ENCODE measurements at regions not wholly inside any gene's neighbourhood (a gene's known extent, or its start where the extent isn't known, plus 50 kb on each side); places are given as distances from the start of the nearest gene placed in this dataset.
A peak's percentile ranks its signal among the peaks of the same experiment; 100 is the strongest.

GRCh38 chr6:81237226-81237625, 515.3 kb downstream of the TENT5A start:
- BruUV-seq (replicated peaks), result no TSS peak

GRCh38 chr6:81235512-81235911, 517.0 kb downstream of the TENT5A start:
- Histone ChIP-seq H3K9me3 (ENCODE audit: low read depth, low read length, poor library complexity, severe bottlenecking) (no peaks in the 10 kb centered on the region), H3K27me3 (replicated peaks; ENCODE audit: insufficient read depth, low read depth, low read length, poor library complexity) (no peaks in the 10 kb centered on the region), H3K4me1 (ENCODE audit: insufficient read depth, low read length, poor library complexity, severe bottlenecking) (peaks cover 5% of the 10 kb centered on the region), H3K4me3 (ENCODE audit: low read depth, low read length, poor library complexity, severe bottlenecking) (no peak overlapping the region), H3K36me3 (ENCODE audit: insufficient read depth, low read length, poor library complexity, severe bottlenecking) (no peaks in the 10 kb centered on the region), H3K27ac (ENCODE audit: low read depth, low read length, poor library complexity, severe bottlenecking) (no peak overlapping the region)
- ChIA-PET CTCF (no interaction called here), POLR2A (ENCODE audit: low non-redundant PET) (no interaction called here)
- peak; percentile 23 for DNase-seq (ENCODE audit: low spot score)
- TF ChIP-seq EZH2 (IDR thresholded peaks at IDR 0.05; ENCODE audit: borderline replicate concordance, low read depth, low read length, poor library complexity, severe bottlenecking) (no peak), CTCF (conservative IDR thresholded peaks at IDR 0.05; ENCODE audit: low read depth, low read length) (no peak)
- intact Hi-C loops (cut with micrococcal nuclease; ENCODE audit: unreplicated experiment), result no loop called here
- no TSS peak for BruUV-seq (replicated peaks)

More at GRCh38 chr6:81237226-81237625, 515.3 kb downstream of the TENT5A start:
- DNase-seq (ENCODE audit: low spot score), result no peak
- Histone ChIP-seq H3K9me3 (ENCODE audit: low read depth, low read length, poor library complexity, severe bottlenecking) (no peaks in the 10 kb centered on the region), H3K27ac (ENCODE audit: low read depth, low read length, poor library complexity, severe bottlenecking) (no peak overlapping the region), H3K36me3 (ENCODE audit: insufficient read depth, low read length, poor library complexity, severe bottlenecking) (no peaks in the 10 kb centered on the region), H3K27me3 (replicated peaks; ENCODE audit: insufficient read depth, low read depth, low read length, poor library complexity) (no peaks in the 10 kb centered on the region), H3K4me3 (ENCODE audit: low read depth, low read length, poor library complexity, severe bottlenecking) (no peak overlapping the region), H3K4me1 (ENCODE audit: insufficient read depth, low read length, poor library complexity, severe bottlenecking) (peaks cover 5% of the 10 kb centered on the region)
- intact Hi-C loops (cut with micrococcal nuclease; ENCODE audit: unreplicated experiment), result no loop called here
- ChIA-PET CTCF (no interaction called here), POLR2A (ENCODE audit: low non-redundant PET) (no interaction called here)
- TF ChIP-seq CTCF (conservative IDR thresholded peaks at IDR 0.05; ENCODE audit: low read depth, low read length), result no peak
- TF ChIP-seq EZH2 (IDR thresholded peaks at IDR 0.05; ENCODE audit: borderline replicate concordance, low read depth, low read length, poor library complexity, severe bottlenecking), result no peak

- H3K9me3 ChIP-seq (ENCODE audit: low read depth, low read length, poor library complexity, severe bottlenecking), result no peaks in the 10 kb centered on the region
- BruUV-seq (replicated peaks), result no TSS peak
- no peak for DNase-seq (ENCODE audit: low spot score)
- POLR2A ChIA-PET (ENCODE audit: low non-redundant PET), result no interaction called here
- H3K27ac ChIP-seq (ENCODE audit: low read depth, low read length, poor library complexity, severe bottlenecking), result no peak overlapping the region
- no peak for TF ChIP-seq EZH2 (IDR thresholded peaks at IDR 0.05; ENCODE audit: borderline replicate concordance, low read depth, low read length, poor library complexity, severe bottlenecking)
- no peak for TF ChIP-seq CTCF (conservative IDR thresholded peaks at IDR 0.05; ENCODE audit: low read depth, low read length)
- no peaks in the 10 kb centered on the region for H3K36me3 ChIP-seq (ENCODE audit: insufficient read depth, low read length, poor library complexity, severe bottlenecking)
- H3K4me1 ChIP-seq (ENCODE audit: insufficient read depth, low read length, poor library complexity, severe bottlenecking), result peaks cover 5% of the 10 kb centered on the region
- no peak overlapping the region for H3K4me3 ChIP-seq (ENCODE audit: low read depth, low read length, poor library complexity, severe bottlenecking)
- no peaks in the 10 kb centered on the region for H3K27me3 ChIP-seq (replicated peaks; ENCODE audit: insufficient read depth, low read depth, low read length, poor library complexity)
- CTCF ChIA-PET, result no interaction called here
- intact Hi-C loops (cut with micrococcal nuclease; ENCODE audit: unreplicated experiment), result no loop called here
Observed at GRCh38 chr6:81233990-81234389, 518.5 kb downstream of the TENT5A start.
